GM23338 (cell line): ENCODE measurements at regions not wholly inside any gene's neighbourhood (a gene's known extent, or its start where the extent isn't known, plus 50 kb on each side); places are given as distances from the start of the nearest gene placed in this dataset.

Experiments used
- ATAC-seq: fragments of 200-7000 bp; cut with Tn5 transposase; 3 replicates; pipeline ENCODE4 v1.9.1; 2020
- DNase-seq: peaks from one replicate; pipeline ENCODE4 v3.0.0-alpha.2; 2015; ENCODE audit warnings: low spot score
- H2AFZ ChIP-seq: fragments of 200-600 bp; sonication (generic); 2 replicates; pipeline ENCODE4 v1.8.0; 2016; ENCODE audit warnings: antibody characterized with exemption, mild to moderate bottlenecking, moderate library complexity
- H3F3A ChIP-seq: fragments of 200-600 bp; sonication (generic); replicated peaks from 2 replicates; pipeline ENCODE4 v1.8.0; 2017; ENCODE audit warnings: antibody characterized with exemption, mixed run types, low read depth
- H3K27ac ChIP-seq: fragments of 200-600 bp; sonication (generic); 2 replicates; pipeline ENCODE4 v1.6.1; 2016; ENCODE audit warnings: low read depth
- H3K27me3 ChIP-seq: fragments of 200-600 bp; sonication (generic); 2 replicates; pipeline ENCODE4 v1.8.0; 2016; ENCODE audit warnings: mild to moderate bottlenecking, mixed run types, moderate library complexity; ENCODE audit not compliant: insufficient read depth
- H3K36me3 ChIP-seq: fragments of 200-600 bp; sonication (generic); 2 replicates; pipeline ENCODE4 v1.8.0; 2016; ENCODE audit warnings: mild to moderate bottlenecking; ENCODE audit not compliant: insufficient read depth
- H3K4me1 ChIP-seq: fragments of 200-600 bp; sonication (generic); 2 replicates; pipeline ENCODE4 v1.8.0; 2016; ENCODE audit warnings: mild to moderate bottlenecking, moderate library complexity; ENCODE audit not compliant: insufficient read depth
- H3K4me2 ChIP-seq: fragments of 200-600 bp; sonication (generic); 2 replicates; pipeline ENCODE4 v1.7.1; 2017; ENCODE audit warnings: mixed run types
- H3K4me3 ChIP-seq: fragments of 200-600 bp; sonication (generic); 2 replicates; pipeline ENCODE4 v1.6.1; 2016; ENCODE audit warnings: mixed run types
- H3K79me2 ChIP-seq: fragments of 200-600 bp; sonication (generic); replicated peaks from 2 replicates; pipeline ENCODE4 v1.8.0; 2017; ENCODE audit warnings: mild to moderate bottlenecking; ENCODE audit not compliant: insufficient read depth
- H3K9me2 ChIP-seq: fragments of 200-600 bp; sonication (generic); 2 replicates; pipeline ENCODE4 v1.8.0; 2017; ENCODE audit not compliant: insufficient read depth
- H4K20me1 ChIP-seq: fragments of 200-600 bp; sonication (generic); replicated peaks from 2 replicates; pipeline ENCODE4 v1.8.0; 2017; ENCODE audit warnings: mild to moderate bottlenecking; ENCODE audit not compliant: insufficient read depth
- H3K27ac Mint-ChIP-seq: 2 replicates; pipeline ENCODE4 v1.8.0; 2020; ENCODE audit warnings: inconsistent platforms, mild to moderate bottlenecking, moderate library complexity, mixed read lengths
- H3K27me3 Mint-ChIP-seq: 3 replicates; pipeline ENCODE4 v1.8.0; 2022; ENCODE audit warnings: low read depth, mild to moderate bottlenecking, moderate library complexity, mixed read lengths, inconsistent platforms; ENCODE audit not compliant: insufficient read depth, poor library complexity
- H3K36me3 Mint-ChIP-seq: 3 replicates; pipeline ENCODE4 v1.8.0; 2021; ENCODE audit warnings: low read depth, mild to moderate bottlenecking, inconsistent platforms, moderate library complexity, mixed read lengths
- H3K4me1 Mint-ChIP-seq: 3 replicates; pipeline ENCODE4 v1.8.0; 2020; ENCODE audit warnings: mild to moderate bottlenecking, inconsistent platforms, mixed read lengths
- H3K4me3 Mint-ChIP-seq: 3 replicates; pipeline ENCODE4 v1.8.0; 2021; ENCODE audit warnings: moderate library complexity, mild to moderate bottlenecking, inconsistent platforms, mixed read lengths
- H3K9me3 Mint-ChIP-seq: 3 replicates; pipeline ENCODE4 v1.8.0; 2020; ENCODE audit warnings: moderate library complexity, mild to moderate bottlenecking, inconsistent platforms, mixed read lengths
- CREB1 ChIP-seq: fragments of 250-450 bp; sonication (Bioruptor Pico); IDR thresholded peaks from 2 replicates; pipeline ENCODE4 v1.5.0; 2020; ENCODE audit warnings: low read depth, mild to moderate bottlenecking, moderate library complexity
- EZH2 ChIP-seq: fragments of 200-600 bp; sonication (generic); IDR thresholded peaks from one replicate; pipeline ENCODE4 v1.8.0; 2017; ENCODE audit warnings: antibody characterized with exemption, mild to moderate bottlenecking, low read depth; ENCODE audit not compliant: unreplicated experiment
- EZH2phosphoT487 ChIP-seq: fragments of 200-600 bp; sonication (generic); IDR thresholded peaks from one replicate; pipeline ENCODE4 v1.8.1; 2018; ENCODE audit warnings: antibody characterized with exemption; ENCODE audit not compliant: unreplicated experiment
- JUNB ChIP-seq: IDR thresholded peaks from one replicate; pipeline ENCODE4 v1.6.1; 2016; ENCODE audit warnings: antibody characterized with exemption; ENCODE audit not compliant: unreplicated experiment
- NANOG ChIP-seq: IDR thresholded peaks from 2 replicates; pipeline ENCODE4 v1.6.1; 2016; ENCODE audit warnings: antibody characterized with exemption, borderline replicate concordance
- POLR2AphosphoS5 ChIP-seq: IDR thresholded peaks from 2 replicates; pipeline ENCODE4 v1.6.1; 2016; ENCODE audit warnings: antibody characterized with exemption, low read depth
- STAT1 ChIP-seq: IDR thresholded peaks from one replicate; pipeline ENCODE4 v1.6.1; 2016; ENCODE audit warnings: antibody characterized with exemption; ENCODE audit not compliant: unreplicated experiment
- ZNF114 ChIP-seq: fragments of 250-450 bp; sonication (Bioruptor Pico); IDR thresholded peaks from 2 replicates; pipeline ENCODE4 v1.5.0; 2020; ENCODE audit warnings: mild to moderate bottlenecking, moderate library complexity
- TF ChIP-seq, protein P1 (sequence below), 2 experiments: fragments of 200-600 bp in 1 of 2; sonication (generic) in 1 of 2; conservative IDR thresholded peaks; 2 replicates each; pipeline versions ENCODE4 v1.5.1 to v1.6.1; 2016 to 2017; ENCODE audit warnings: antibody characterized with exemption in 2 of 2, low read depth in 2 of 2, mild to moderate bottlenecking in 2 of 2, moderate library complexity in 1 of 2
- TF ChIP-seq, protein P2 (sequence below): IDR thresholded peaks from 2 replicates; pipeline ENCODE4 v1.6.1; 2016; ENCODE audit warnings: antibody characterized with exemption
- TF ChIP-seq, protein P3 (sequence below): IDR thresholded peaks from one replicate; pipeline ENCODE4 v1.6.1; 2018; ENCODE audit warnings: antibody characterized with exemption; ENCODE audit not compliant: unreplicated experiment

DNA sequence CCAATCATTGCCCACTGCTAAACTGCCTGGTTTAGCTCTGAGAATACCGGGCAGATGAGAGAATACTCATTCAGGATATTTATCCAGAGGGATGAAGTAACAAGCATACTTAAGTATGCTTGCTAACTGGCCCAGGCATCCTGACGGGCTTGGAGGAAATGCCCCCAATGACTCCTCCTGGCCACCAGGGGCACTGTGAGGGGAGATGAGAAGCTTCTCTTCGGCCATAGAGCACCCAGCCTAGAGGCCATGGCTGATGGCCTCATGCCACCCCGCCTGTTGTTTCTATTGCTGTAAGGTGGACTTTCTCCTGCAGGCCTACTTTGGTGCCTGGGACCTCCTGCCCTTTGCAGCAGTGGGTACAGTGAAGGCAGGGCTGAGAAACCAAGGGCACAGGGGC is 134.5 kb upstream of the FSTL4 start:
- H3K27ac Mint-ChIP-seq, result no peak overlapping the region
- H3F3A ChIP-seq, result no peaks in the 10 kb centered on the region
- H3K36me3 ChIP-seq, result no peaks in the 10 kb centered on the region
- peaks cover 2% of the 10 kb centered on the region; the same call in 1 of the 3 replicates for H3K9me3 Mint-ChIP-seq
- H3K27ac ChIP-seq, result no peak overlapping the region
- no peak overlapping the region for H3K4me2 ChIP-seq
- no peak for TF ChIP-seq ZNF114 (CRISPR knock-in tag)
- no peak for TF ChIP-seq CREB1 (CRISPR knock-in tag)
- TF ChIP-seq, protein P1, sequence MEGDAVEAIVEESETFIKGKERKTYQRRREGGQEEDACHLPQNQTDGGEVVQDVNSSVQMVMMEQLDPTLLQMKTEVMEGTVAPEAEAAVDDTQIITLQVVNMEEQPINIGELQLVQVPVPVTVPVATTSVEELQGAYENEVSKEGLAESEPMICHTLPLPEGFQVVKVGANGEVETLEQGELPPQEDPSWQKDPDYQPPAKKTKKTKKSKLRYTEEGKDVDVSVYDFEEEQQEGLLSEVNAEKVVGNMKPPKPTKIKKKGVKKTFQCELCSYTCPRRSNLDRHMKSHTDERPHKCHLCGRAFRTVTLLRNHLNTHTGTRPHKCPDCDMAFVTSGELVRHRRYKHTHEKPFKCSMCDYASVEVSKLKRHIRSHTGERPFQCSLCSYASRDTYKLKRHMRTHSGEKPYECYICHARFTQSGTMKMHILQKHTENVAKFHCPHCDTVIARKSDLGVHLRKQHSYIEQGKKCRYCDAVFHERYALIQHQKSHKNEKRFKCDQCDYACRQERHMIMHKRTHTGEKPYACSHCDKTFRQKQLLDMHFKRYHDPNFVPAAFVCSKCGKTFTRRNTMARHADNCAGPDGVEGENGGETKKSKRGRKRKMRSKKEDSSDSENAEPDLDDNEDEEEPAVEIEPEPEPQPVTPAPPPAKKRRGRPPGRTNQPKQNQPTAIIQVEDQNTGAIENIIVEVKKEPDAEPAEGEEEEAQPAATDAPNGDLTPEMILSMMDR (conservative IDR thresholded peaks at IDR 0.05; ENCODE audit: low read depth in 2 of 2), result peak; percentile 50 to 66
- TF ChIP-seq EZH2, result no peak
- no peaks in the 10 kb centered on the region for H3K79me2 ChIP-seq
- no peak overlapping the region for H3K4me3 Mint-ChIP-seq
- H3K9me2 ChIP-seq, result no peaks in the 10 kb centered on the region
- H3K27me3 ChIP-seq, result no peaks in the 10 kb centered on the region
- H4K20me1 ChIP-seq, result no peaks in the 10 kb centered on the region
- peaks cover 5% of the 10 kb centered on the region for H3K27me3 Mint-ChIP-seq
- peak; percentile 72 for DNase-seq
- no peak overlapping the region for H3K4me3 ChIP-seq
- H3K36me3 Mint-ChIP-seq, result no peaks in the 10 kb centered on the region
- H2AFZ ChIP-seq, result no peak overlapping the region
- no peaks in the 10 kb centered on the region for H3K4me1 Mint-ChIP-seq
- no peaks in the 10 kb centered on the region for H3K4me1 ChIP-seq
- ATAC-seq, result peak; percentile 66

DNA sequence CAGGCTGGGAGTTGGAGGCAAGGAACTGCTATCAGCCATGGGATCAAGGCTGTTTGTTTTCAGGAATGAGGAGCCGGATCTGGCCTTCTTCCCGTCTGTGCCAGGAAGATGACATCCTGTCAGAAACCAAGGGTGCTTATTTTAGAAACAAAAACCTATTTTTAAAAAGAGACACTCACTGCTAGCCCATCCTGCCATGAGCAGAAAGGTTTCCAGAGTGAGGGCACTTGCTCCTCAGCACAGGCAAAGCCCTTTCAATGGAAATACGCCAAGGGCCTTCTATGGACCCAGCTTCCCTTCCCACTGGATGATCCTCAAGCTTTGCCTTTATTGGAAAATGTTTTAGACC is 132.6 kb upstream of the FSTL4 start:
- no peak for DNase-seq
- Histone ChIP-seq H3K27ac (no peak overlapping the region), H3K27me3 (no peaks in the 10 kb centered on the region), H4K20me1 (no peaks in the 10 kb centered on the region), H3F3A (no peaks in the 10 kb centered on the region), H3K4me1 (no peaks in the 10 kb centered on the region), H3K4me3 (no peak overlapping the region), H3K9me2 (no peaks in the 10 kb centered on the region), H3K36me3 (no peaks in the 10 kb centered on the region), H3K4me2 (no peak overlapping the region), H2AFZ (no peak overlapping the region), H3K79me2 (no peaks in the 10 kb centered on the region)
- Mint-ChIP-seq H3K36me3 (no peaks in the 10 kb centered on the region), H3K4me1 (no peaks in the 10 kb centered on the region), H3K27me3 (peaks cover 4% of the 10 kb centered on the region), H3K4me3 (no peak overlapping the region), H3K9me3 (peaks cover 2% of the 10 kb centered on the region; the same call in 1 of the 3 replicates), H3K27ac (no peak overlapping the region)
- ATAC-seq, result no peak
- TF ChIP-seq JUNB (no peak), STAT1 (no peak), EZH2 (no peak), POLR2AphosphoS5 (no peak), EZH2phosphoT487 (no peak), NANOG (no peak)
- TF ChIP-seq, protein P2, sequence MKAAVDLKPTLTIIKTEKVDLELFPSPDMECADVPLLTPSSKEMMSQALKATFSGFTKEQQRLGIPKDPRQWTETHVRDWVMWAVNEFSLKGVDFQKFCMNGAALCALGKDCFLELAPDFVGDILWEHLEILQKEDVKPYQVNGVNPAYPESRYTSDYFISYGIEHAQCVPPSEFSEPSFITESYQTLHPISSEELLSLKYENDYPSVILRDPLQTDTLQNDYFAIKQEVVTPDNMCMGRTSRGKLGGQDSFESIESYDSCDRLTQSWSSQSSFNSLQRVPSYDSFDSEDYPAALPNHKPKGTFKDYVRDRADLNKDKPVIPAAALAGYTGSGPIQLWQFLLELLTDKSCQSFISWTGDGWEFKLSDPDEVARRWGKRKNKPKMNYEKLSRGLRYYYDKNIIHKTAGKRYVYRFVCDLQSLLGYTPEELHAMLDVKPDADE, result no peak
- TF ChIP-seq, protein P1 (conservative IDR thresholded peaks at IDR 0.05; ENCODE audit: low read depth in 2 of 2), result no peak
- TF ChIP-seq, protein P3, sequence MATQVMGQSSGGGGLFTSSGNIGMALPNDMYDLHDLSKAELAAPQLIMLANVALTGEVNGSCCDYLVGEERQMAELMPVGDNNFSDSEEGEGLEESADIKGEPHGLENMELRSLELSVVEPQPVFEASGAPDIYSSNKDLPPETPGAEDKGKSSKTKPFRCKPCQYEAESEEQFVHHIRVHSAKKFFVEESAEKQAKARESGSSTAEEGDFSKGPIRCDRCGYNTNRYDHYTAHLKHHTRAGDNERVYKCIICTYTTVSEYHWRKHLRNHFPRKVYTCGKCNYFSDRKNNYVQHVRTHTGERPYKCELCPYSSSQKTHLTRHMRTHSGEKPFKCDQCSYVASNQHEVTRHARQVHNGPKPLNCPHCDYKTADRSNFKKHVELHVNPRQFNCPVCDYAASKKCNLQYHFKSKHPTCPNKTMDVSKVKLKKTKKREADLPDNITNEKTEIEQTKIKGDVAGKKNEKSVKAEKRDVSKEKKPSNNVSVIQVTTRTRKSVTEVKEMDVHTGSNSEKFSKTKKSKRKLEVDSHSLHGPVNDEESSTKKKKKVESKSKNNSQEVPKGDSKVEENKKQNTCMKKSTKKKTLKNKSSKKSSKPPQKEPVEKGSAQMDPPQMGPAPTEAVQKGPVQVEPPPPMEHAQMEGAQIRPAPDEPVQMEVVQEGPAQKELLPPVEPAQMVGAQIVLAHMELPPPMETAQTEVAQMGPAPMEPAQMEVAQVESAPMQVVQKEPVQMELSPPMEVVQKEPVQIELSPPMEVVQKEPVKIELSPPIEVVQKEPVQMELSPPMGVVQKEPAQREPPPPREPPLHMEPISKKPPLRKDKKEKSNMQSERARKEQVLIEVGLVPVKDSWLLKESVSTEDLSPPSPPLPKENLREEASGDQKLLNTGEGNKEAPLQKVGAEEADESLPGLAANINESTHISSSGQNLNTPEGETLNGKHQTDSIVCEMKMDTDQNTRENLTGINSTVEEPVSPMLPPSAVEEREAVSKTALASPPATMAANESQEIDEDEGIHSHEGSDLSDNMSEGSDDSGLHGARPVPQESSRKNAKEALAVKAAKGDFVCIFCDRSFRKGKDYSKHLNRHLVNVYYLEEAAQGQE, result no peak
